ENCODE measurements at regions not wholly inside any gene's neighbourhood (a gene's known extent, or its start where the extent isn't known, plus 50 kb on each side); places are given as distances from the start of the nearest gene placed in this dataset.

DNA sequence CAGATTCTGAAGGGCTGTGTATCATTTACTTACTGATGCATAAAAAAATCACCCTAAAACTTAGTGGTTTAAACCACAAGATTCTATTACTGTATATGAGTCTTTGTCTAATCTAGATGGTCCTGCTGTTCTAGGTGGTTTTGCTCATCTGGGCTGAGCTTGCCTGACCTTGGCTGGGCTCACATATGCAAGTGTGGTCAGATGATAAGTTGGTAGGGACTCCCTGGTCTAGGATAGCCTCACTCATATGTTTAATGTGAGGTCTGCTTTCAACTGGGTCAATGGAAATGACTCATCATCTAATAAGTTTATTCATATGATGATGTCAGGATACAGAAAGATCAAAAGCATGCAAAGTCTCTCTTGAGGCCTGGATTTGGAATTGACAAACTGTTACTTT, 887.8 kb downstream of the TRHDE start:
- TF ChIP-seq HNF4G (IDR thresholded peaks at IDR 0.05) (no peak), RAD21 (IDR thresholded peaks at IDR 0.05) (no peak), FOXA2 (IDR thresholded peaks at IDR 0.05) (no peak), RXRA (IDR thresholded peaks at IDR 0.05) (no peak), JUND (IDR thresholded peaks at IDR 0.05) (no peak), NR2F2 (IDR thresholded peaks at IDR 0.05) (no peak), GABPA (IDR thresholded peaks at IDR 0.05 in 1 of 2, conservative IDR thresholded peaks at IDR 0.05 in 1 of 2) (no peak), YY1 (IDR thresholded peaks at IDR 0.05) (no peak), FOXA1 (IDR thresholded peaks at IDR 0.05) (no peak), SP1 (IDR thresholded peaks at IDR 0.05) (no peak), EGR1 (IDR thresholded peaks at IDR 0.05; ENCODE audit: low read depth in 2 of 2) (no peak), TAF1 (conservative IDR thresholded peaks at IDR 0.05) (no peak), HNF4A (conservative IDR thresholded peaks at IDR 0.05) (no peak)
- TF ChIP-seq, protein P1, sequence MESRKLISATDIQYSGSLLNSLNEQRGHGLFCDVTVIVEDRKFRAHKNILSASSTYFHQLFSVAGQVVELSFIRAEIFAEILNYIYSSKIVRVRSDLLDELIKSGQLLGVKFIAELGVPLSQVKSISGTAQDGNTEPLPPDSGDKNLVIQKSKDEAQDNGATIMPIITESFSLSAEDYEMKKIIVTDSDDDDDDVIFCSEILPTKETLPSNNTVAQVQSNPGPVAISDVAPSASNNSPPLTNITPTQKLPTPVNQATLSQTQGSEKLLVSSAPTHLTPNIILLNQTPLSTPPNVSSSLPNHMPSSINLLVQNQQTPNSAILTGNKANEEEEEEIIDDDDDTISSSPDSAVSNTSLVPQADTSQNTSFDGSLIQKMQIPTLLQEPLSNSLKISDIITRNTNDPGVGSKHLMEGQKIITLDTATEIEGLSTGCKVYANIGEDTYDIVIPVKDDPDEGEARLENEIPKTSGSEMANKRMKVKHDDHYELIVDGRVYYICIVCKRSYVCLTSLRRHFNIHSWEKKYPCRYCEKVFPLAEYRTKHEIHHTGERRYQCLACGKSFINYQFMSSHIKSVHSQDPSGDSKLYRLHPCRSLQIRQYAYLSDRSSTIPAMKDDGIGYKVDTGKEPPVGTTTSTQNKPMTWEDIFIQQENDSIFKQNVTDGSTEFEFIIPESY (IDR thresholded peaks at IDR 0.05): no peak
- TF ChIP-seq, protein P2, sequence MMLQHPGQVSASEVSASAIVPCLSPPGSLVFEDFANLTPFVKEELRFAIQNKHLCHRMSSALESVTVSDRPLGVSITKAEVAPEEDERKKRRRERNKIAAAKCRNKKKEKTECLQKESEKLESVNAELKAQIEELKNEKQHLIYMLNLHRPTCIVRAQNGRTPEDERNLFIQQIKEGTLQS (IDR thresholded peaks at IDR 0.05): no peak
- TF ChIP-seq, protein P3, sequence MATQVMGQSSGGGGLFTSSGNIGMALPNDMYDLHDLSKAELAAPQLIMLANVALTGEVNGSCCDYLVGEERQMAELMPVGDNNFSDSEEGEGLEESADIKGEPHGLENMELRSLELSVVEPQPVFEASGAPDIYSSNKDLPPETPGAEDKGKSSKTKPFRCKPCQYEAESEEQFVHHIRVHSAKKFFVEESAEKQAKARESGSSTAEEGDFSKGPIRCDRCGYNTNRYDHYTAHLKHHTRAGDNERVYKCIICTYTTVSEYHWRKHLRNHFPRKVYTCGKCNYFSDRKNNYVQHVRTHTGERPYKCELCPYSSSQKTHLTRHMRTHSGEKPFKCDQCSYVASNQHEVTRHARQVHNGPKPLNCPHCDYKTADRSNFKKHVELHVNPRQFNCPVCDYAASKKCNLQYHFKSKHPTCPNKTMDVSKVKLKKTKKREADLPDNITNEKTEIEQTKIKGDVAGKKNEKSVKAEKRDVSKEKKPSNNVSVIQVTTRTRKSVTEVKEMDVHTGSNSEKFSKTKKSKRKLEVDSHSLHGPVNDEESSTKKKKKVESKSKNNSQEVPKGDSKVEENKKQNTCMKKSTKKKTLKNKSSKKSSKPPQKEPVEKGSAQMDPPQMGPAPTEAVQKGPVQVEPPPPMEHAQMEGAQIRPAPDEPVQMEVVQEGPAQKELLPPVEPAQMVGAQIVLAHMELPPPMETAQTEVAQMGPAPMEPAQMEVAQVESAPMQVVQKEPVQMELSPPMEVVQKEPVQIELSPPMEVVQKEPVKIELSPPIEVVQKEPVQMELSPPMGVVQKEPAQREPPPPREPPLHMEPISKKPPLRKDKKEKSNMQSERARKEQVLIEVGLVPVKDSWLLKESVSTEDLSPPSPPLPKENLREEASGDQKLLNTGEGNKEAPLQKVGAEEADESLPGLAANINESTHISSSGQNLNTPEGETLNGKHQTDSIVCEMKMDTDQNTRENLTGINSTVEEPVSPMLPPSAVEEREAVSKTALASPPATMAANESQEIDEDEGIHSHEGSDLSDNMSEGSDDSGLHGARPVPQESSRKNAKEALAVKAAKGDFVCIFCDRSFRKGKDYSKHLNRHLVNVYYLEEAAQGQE (IDR thresholded peaks at IDR 0.05): no peak
- TF ChIP-seq, protein P4, sequence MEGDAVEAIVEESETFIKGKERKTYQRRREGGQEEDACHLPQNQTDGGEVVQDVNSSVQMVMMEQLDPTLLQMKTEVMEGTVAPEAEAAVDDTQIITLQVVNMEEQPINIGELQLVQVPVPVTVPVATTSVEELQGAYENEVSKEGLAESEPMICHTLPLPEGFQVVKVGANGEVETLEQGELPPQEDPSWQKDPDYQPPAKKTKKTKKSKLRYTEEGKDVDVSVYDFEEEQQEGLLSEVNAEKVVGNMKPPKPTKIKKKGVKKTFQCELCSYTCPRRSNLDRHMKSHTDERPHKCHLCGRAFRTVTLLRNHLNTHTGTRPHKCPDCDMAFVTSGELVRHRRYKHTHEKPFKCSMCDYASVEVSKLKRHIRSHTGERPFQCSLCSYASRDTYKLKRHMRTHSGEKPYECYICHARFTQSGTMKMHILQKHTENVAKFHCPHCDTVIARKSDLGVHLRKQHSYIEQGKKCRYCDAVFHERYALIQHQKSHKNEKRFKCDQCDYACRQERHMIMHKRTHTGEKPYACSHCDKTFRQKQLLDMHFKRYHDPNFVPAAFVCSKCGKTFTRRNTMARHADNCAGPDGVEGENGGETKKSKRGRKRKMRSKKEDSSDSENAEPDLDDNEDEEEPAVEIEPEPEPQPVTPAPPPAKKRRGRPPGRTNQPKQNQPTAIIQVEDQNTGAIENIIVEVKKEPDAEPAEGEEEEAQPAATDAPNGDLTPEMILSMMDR (IDR thresholded peaks at IDR 0.05; ENCODE audit: low read depth, low read length, missing input control): no peak
- H3K9me3 ChIP-seq (ENCODE audit: control insufficient read depth in 4 of 4, low read length in 3 of 4): no peaks in the 10 kb centered on the region
- H3K9ac ChIP-seq (ENCODE audit: low read depth in 1 of 2, low read length in 2 of 2): no peak overlapping the region
- no peaks in the 10 kb centered on the region for H3K4me1 ChIP-seq (ENCODE audit: control insufficient read depth in 4 of 4, insufficient read depth in 4 of 4, low read length in 3 of 4)
- H3K27me3 ChIP-seq (ENCODE audit: control insufficient read depth in 4 of 4, insufficient read depth in 4 of 4, low read length in 3 of 4): no peaks in the 10 kb centered on the region
- no peaks in the 10 kb centered on the region for H3K36me3 ChIP-seq (ENCODE audit: control insufficient read depth in 4 of 4, insufficient read depth in 3 of 4, low read depth in 1 of 4, low read length in 3 of 4)
- no peak overlapping the region for H3K4me3 ChIP-seq (ENCODE audit: low read depth in 1 of 3, low read length in 3 of 3)
- H3K27ac ChIP-seq (ENCODE audit: low read depth in 1 of 2, low read length in 2 of 2): no peak overlapping the region
- DNase-seq (ENCODE audit: low spot score): no peak

DNA sequence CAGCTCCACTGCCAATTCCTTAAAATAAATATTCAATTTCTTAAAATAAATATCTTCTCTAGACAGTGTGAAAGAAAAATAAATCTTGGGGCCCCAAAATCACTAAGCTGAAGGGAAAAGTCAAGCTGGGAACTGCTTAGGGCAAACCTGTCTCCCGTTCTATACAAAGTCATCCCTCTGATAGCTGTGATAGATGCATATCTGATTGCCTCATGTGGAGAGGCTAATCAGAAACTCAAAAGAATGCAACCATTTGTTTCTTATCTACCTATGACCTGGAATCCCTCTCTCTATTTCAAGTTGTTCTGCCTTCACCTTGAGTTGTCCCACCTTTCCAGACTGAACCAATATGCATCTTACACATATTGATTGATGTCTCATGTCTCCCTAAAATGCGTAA, 889.8 kb downstream of the TRHDE start:
- 85% methylated on average over 2 of the region's 2 CpGs for WGBS
- no peak for DNase-seq (ENCODE audit: low spot score)
- TF ChIP-seq YY1 (IDR thresholded peaks at IDR 0.05): no peak
- TF ChIP-seq FOXA2 (IDR thresholded peaks at IDR 0.05): no peak
- no peak for TF ChIP-seq EGR1 (IDR thresholded peaks at IDR 0.05; ENCODE audit: low read depth in 2 of 2)
- TF ChIP-seq NR2F2 (IDR thresholded peaks at IDR 0.05): no peak
- TF ChIP-seq, protein P3 (IDR thresholded peaks at IDR 0.05): no peak
- no peak for TF ChIP-seq TAF1 (conservative IDR thresholded peaks at IDR 0.05)
- no peak for TF ChIP-seq HNF4G (IDR thresholded peaks at IDR 0.05)
- TF ChIP-seq, protein P4 (IDR thresholded peaks at IDR 0.05; ENCODE audit: low read depth, low read length, missing input control): no peak
- H3K4me3 ChIP-seq (ENCODE audit: low read depth in 1 of 3, low read length in 3 of 3): no peak overlapping the region
- H3K27me3 ChIP-seq (ENCODE audit: control insufficient read depth in 4 of 4, insufficient read depth in 4 of 4, low read length in 3 of 4): no peaks in the 10 kb centered on the region
- no peak overlapping the region for H3K27ac ChIP-seq (ENCODE audit: low read depth in 1 of 2, low read length in 2 of 2)
- no peaks in the 10 kb centered on the region for H3K36me3 ChIP-seq (ENCODE audit: control insufficient read depth in 4 of 4, insufficient read depth in 3 of 4, low read depth in 1 of 4, low read length in 3 of 4)
- H3K9ac ChIP-seq (ENCODE audit: low read depth in 1 of 2, low read length in 2 of 2): no peak overlapping the region
- H3K4me1 ChIP-seq (ENCODE audit: control insufficient read depth in 4 of 4, insufficient read depth in 4 of 4, low read length in 3 of 4): no peaks in the 10 kb centered on the region
- no peaks in the 10 kb centered on the region for H3K9me3 ChIP-seq (ENCODE audit: control insufficient read depth in 4 of 4, low read length in 3 of 4)
